Subcutaneous abdominal adipose tissue (tissue), 5 donors: ENCODE measurements at regions not wholly inside any gene's neighbourhood (a gene's known extent, or its start where the extent isn't known, plus 50 kb on each side); places are given as distances from the start of the nearest gene placed in this dataset.

Source experiments
- H3K27ac ChIP-seq: one replicate; pipeline ENCODE4 v1.7.0; 2013; ENCODE audit warnings: low read depth, mild to moderate bottlenecking, inconsistent platforms, low read length, moderate library complexity
- H3K27me3 ChIP-seq, 5 donors: one replicate each; pipeline ENCODE4 v1.7.0; 2013; ENCODE audit warnings: low read length in 5 of 5, inconsistent platforms in 1 of 5; ENCODE audit not compliant: control insufficient read depth in 5 of 5, insufficient read depth in 4 of 5
- H3K36me3 ChIP-seq, 5 donors: one replicate each; pipeline ENCODE4 v1.7.0; 2013; ENCODE audit warnings: low read length in 5 of 5; ENCODE audit not compliant: control insufficient read depth in 5 of 5, insufficient read depth in 5 of 5
- H3K4me1 ChIP-seq, 5 donors: one replicate each; pipeline ENCODE4 v1.7.0; 2013; ENCODE audit warnings: low read length in 5 of 5, mild to moderate bottlenecking in 3 of 5, moderate library complexity in 1 of 5; ENCODE audit not compliant: control insufficient read depth in 5 of 5, insufficient read depth in 5 of 5
- H3K4me3 ChIP-seq, 5 donors: one replicate each; pipeline ENCODE4 v1.7.0; 2013; ENCODE audit warnings: low read length in 5 of 5, low read depth in 1 of 5
- H3K9ac ChIP-seq, 5 donors: one replicate each; pipeline ENCODE4 v1.7.0; 2013; ENCODE audit warnings: low read length in 5 of 5, mild to moderate bottlenecking in 4 of 5, moderate library complexity in 3 of 5
- H3K9me3 ChIP-seq, 5 donors: one replicate each; pipeline ENCODE4 v1.7.0; 2013; ENCODE audit warnings: low read length in 5 of 5; ENCODE audit not compliant: control insufficient read depth in 5 of 5
- donor health status: healthy.
- donor health status: healthy.
- donor health status: healthy.
- donor health status: healthy.
- donor health status: healthy.

GRCh38 chr14:100435459-100435858, 112.3 kb downstream of the SLC25A47 start:
- H3K27ac ChIP-seq: no peak overlapping the region
- no peaks in the 10 kb centered on the region for H3K27me3 ChIP-seq
- H3K9me3 ChIP-seq: no peaks in the 10 kb centered on the region
- no peak overlapping the region for H3K9ac ChIP-seq
- no peaks in the 10 kb centered on the region for H3K36me3 ChIP-seq
- H3K4me3 ChIP-seq: no peak overlapping the region
- H3K4me1 ChIP-seq: peaks cover 0 to 8% (median 6%) of the 10 kb centered on the region in 5 donors

GRCh38 chr14:100436745-100437406, 113.7 kb downstream of the SLC25A47 start:
- H3K4me1 ChIP-seq: peaks cover 0 to 14% (median 10%) of the 10 kb centered on the region in 5 donors
- H3K9ac ChIP-seq: no peak overlapping the region
- no peaks in the 10 kb centered on the region for H3K27me3 ChIP-seq
- H3K9me3 ChIP-seq: no peaks in the 10 kb centered on the region
- H3K36me3 ChIP-seq: no peaks in the 10 kb centered on the region
- H3K4me3 ChIP-seq: no peak overlapping the region
- no peak overlapping the region for H3K27ac ChIP-seq

DNA sequence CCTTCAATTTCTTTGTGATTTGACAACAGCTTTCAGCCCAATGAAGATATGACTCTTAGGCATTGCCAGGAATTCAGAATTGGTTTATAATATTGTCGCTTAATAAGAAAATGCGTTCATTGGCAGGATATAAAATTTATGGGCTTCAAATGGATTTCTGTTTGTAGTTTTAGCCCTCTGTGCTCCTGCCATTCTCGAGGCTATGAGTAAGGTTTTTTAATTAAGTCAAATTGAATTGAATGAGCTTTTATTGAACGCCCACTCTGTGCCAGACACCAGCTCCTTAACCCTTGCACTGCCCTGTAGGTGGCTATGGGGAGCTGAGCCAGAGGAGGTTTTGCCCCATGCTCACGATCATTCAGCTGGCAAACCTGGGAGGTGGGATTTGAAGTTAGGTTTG, 115.1 kb downstream of the SLC25A47 start:
- peaks cover 0 to 14% (median 10%) of the 10 kb centered on the region in 5 donors for H3K4me1 ChIP-seq
- no peak overlapping the region for H3K4me3 ChIP-seq
- H3K9ac ChIP-seq: no peak overlapping the region
- no peak overlapping the region for H3K27ac ChIP-seq
- no peaks in the 10 kb centered on the region for H3K36me3 ChIP-seq
- no peaks in the 10 kb centered on the region for H3K9me3 ChIP-seq
- H3K27me3 ChIP-seq: no peaks in the 10 kb centered on the region

- Histone ChIP-seq H3K36me3 (no peaks in the 10 kb centered on the region), H3K9me3 (no peaks in the 10 kb centered on the region), H3K27ac (no peak overlapping the region), H3K4me3 (no peak overlapping the region), H3K27me3 (no peaks in the 10 kb centered on the region), H3K4me1 (peaks cover 0 to 14% (median 10%) of the 10 kb centered on the region in 5 donors), H3K9ac (no peak overlapping the region)
These were observed 115.8 kb downstream of the SLC25A47 start for GRCh38 chr14:100438678-100439592.

GRCh38 chr14:100439781-100440180, 116.6 kb downstream of the SLC25A47 start:
- no peak overlapping the region for H3K27ac ChIP-seq

DNA sequence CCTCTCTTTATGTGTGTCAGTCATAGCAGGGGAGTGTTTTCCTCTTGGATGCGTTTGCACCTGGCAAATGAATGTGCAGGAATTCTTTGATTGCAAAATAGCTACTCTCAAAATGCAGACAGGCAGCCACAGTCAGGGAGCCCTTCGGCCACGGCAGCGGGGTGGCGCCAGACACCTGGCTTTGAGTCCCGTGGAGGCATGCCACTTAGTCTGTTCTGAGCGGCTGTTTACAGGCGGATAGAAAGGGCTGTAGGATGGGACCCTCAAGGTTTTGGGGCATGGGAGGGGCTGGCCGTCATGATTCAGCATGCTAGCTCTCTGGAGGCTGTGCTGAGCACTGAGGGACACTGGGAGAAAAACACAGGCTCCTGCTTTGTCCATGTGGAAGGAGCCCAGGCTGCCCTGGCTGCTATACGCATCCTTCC, 117.1 kb downstream of the SLC25A47 start:
- no peaks in the 10 kb centered on the region for H3K9me3 ChIP-seq
- H3K27ac ChIP-seq: no peak overlapping the region
- H3K4me3 ChIP-seq: no peak overlapping the region
- H3K27me3 ChIP-seq: no peaks in the 10 kb centered on the region
- H3K9ac ChIP-seq: peak overlapping the region in 1 of 5 donors; percentile 28
- peaks cover 0 to 14% (median 10%) of the 10 kb centered on the region in 5 donors for H3K4me1 ChIP-seq
- H3K36me3 ChIP-seq: no peaks in the 10 kb centered on the region

More at GRCh38 chr14:100439781-100440180, 116.6 kb downstream of the SLC25A47 start:
- Histone ChIP-seq H3K4me3 (no peak overlapping the region), H3K36me3 (no peaks in the 10 kb centered on the region), H3K9me3 (no peaks in the 10 kb centered on the region), H3K4me1 (peaks cover 0 to 14% (median 10%) of the 10 kb centered on the region in 5 donors), H3K9ac (no peak overlapping the region), H3K27me3 (no peaks in the 10 kb centered on the region)

GRCh38 chr14:100440758-100441203, 117.6 kb downstream of the SLC25A47 start:
- H3K4me1 ChIP-seq: peaks cover 0 to 14% (median 10%) of the 10 kb centered on the region in 5 donors

DNA sequence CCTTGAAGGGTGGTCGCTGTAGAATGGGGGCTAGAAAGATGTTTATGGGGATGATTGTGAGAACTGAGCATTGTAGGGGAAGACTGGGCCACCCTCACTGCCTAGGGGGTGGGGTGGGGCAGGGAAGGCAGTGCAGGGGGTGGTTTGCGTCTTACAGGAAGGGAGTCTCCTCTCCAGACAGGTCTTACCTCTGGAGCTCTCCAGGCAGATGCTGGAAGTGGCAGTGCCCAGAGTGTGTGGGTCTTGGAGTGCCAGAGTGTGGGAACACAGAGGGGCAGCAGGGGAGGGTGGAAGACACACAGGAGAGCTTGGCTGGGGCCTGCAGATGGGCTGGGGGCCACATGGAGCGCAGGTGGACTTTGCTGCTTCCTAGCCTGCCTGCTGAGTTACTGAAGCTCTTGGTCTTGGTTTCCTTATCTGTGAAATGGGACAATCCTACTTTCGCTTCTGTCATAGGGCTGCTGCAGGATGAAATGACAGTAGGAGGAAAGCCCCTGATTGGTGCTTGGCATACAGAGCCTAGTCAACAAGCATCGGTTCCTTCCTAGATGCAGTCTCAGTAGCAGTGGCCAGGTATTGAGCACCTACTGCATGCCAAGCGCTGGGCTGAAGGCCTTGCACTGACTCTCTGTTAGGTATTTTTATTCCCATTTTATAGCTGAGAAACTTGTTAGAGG, 118.3 kb downstream of the SLC25A47 start:
- no peak overlapping the region for H3K9ac ChIP-seq
- no peak overlapping the region for H3K27ac ChIP-seq
- no peaks in the 10 kb centered on the region for H3K9me3 ChIP-seq
- peaks cover 0 to 14% (median 10%) of the 10 kb centered on the region in 5 donors for H3K4me1 ChIP-seq
- no peak overlapping the region for H3K4me3 ChIP-seq
- H3K27me3 ChIP-seq: no peaks in the 10 kb centered on the region
- no peaks in the 10 kb centered on the region for H3K36me3 ChIP-seq

More at GRCh38 chr14:100440758-100441203, 117.6 kb downstream of the SLC25A47 start:
- Histone ChIP-seq H3K27me3 (no peaks in the 10 kb centered on the region), H3K9ac (no peak overlapping the region), H3K36me3 (no peaks in the 10 kb centered on the region), H3K9me3 (no peaks in the 10 kb centered on the region), H3K4me3 (no peak overlapping the region), H3K27ac (no peak overlapping the region)

GRCh38 chr14:100442036-100442435, 118.9 kb downstream of the SLC25A47 start:
- no peaks in the 10 kb centered on the region for H3K36me3 ChIP-seq
- no peaks in the 10 kb centered on the region for H3K27me3 ChIP-seq
- H3K27ac ChIP-seq: no peak overlapping the region
- no peaks in the 10 kb centered on the region for H3K9me3 ChIP-seq
- H3K4me1 ChIP-seq: peaks cover 0 to 14% (median 12%) of the 10 kb centered on the region in 5 donors
- H3K4me3 ChIP-seq: no peak overlapping the region
- H3K9ac ChIP-seq: no peak overlapping the region
